ENCODE measurements at regions not wholly inside any gene's neighbourhood (a gene's known extent, or its start where the extent isn't known, plus 50 kb on each side); places are given as distances from the start of the nearest gene placed in this dataset.

GRCh38 chr13:73372666-73373627, 314.1 kb downstream of the KLF5 start:
- WGBS, result 85% methylated on average over 5 of the region's 5 CpGs
- no peak for DNase-seq (ENCODE audit: extremely low spot score)
- TF ChIP-seq POLR2AphosphoS5 (IDR thresholded peaks at IDR 0.05), result no peak
- no peak for TF ChIP-seq POLR2A (IDR thresholded peaks at IDR 0.05; ENCODE audit: low read depth)
- TF ChIP-seq EP300 (IDR thresholded peaks at IDR 0.05), result no peak
- TF ChIP-seq CTCF (IDR thresholded peaks at IDR 0.05), result no peak
- Histone ChIP-seq H3K9me3 (no peaks in the 10 kb centered on the region), H3K36me3 (no peaks in the 10 kb centered on the region), H3K4me3 (no peak overlapping the region), H3K4me1 (no peaks in the 10 kb centered on the region), H3K27ac (replicated peaks in 1 of 4) (no peak overlapping the region), H3K27me3 (no peaks in the 10 kb centered on the region)
- intact Hi-C loops (cut with DNase I), result no loop called here

GRCh38 chr13:73370066-73370465, 311.3 kb downstream of the KLF5 start:
- no peaks in the 10 kb centered on the region for H3K9me3 ChIP-seq
- no peak for DNase-seq (ENCODE audit: extremely low spot score)
- H3K27me3 ChIP-seq, result no peaks in the 10 kb centered on the region
- intact Hi-C loops (cut with DNase I), result no loop called here
- no peak overlapping the region for H3K27ac ChIP-seq (replicated peaks in 1 of 4)
- no peaks in the 10 kb centered on the region for H3K36me3 ChIP-seq
- H3K4me1 ChIP-seq, result no peaks in the 10 kb centered on the region
- WGBS, result 83% methylated on average over 3 of the region's 3 CpGs
- TF ChIP-seq CTCF (IDR thresholded peaks at IDR 0.05) (no peak), POLR2A (IDR thresholded peaks at IDR 0.05; ENCODE audit: low read depth) (no peak), POLR2AphosphoS5 (IDR thresholded peaks at IDR 0.05) (no peak), EP300 (IDR thresholded peaks at IDR 0.05) (no peak)
- no peak overlapping the region for H3K4me3 ChIP-seq

GRCh38 chr13:73369095-73369494, 310.3 kb downstream of the KLF5 start:
- intact Hi-C loops (cut with DNase I), result no loop called here
- Histone ChIP-seq H3K4me1 (no peaks in the 10 kb centered on the region), H3K4me3 (no peak overlapping the region), H3K27me3 (no peaks in the 10 kb centered on the region), H3K9me3 (no peaks in the 10 kb centered on the region), H3K36me3 (no peaks in the 10 kb centered on the region), H3K27ac (replicated peaks in 1 of 4) (no peak overlapping the region)
- no peak for DNase-seq (ENCODE audit: extremely low spot score)
- 71% methylated on average over 2 of the region's 2 CpGs for WGBS
- TF ChIP-seq POLR2AphosphoS5 (IDR thresholded peaks at IDR 0.05) (no peak), POLR2A (IDR thresholded peaks at IDR 0.05; ENCODE audit: low read depth) (no peak), CTCF (IDR thresholded peaks at IDR 0.05) (no peak), EP300 (IDR thresholded peaks at IDR 0.05) (no peak)

- no peaks in the 10 kb centered on the region for H3K4me1 ChIP-seq
- WGBS, result 83% methylated on average over 5 of the region's 5 CpGs
- H3K4me3 ChIP-seq, result no peak overlapping the region
- TF ChIP-seq POLR2AphosphoS5 (IDR thresholded peaks at IDR 0.05), result no peak
- TF ChIP-seq CTCF (IDR thresholded peaks at IDR 0.05), result no peak
- no peak for TF ChIP-seq EP300 (IDR thresholded peaks at IDR 0.05)
- no peak for TF ChIP-seq POLR2A (IDR thresholded peaks at IDR 0.05; ENCODE audit: low read depth)
- no peaks in the 10 kb centered on the region for H3K27me3 ChIP-seq
- H3K9me3 ChIP-seq, result no peaks in the 10 kb centered on the region
- intact Hi-C loops (cut with DNase I), result no loop called here
- no peak overlapping the region for H3K27ac ChIP-seq (replicated peaks in 1 of 4)
- DNase-seq (ENCODE audit: extremely low spot score), result no peak
- H3K36me3 ChIP-seq, result no peaks in the 10 kb centered on the region
Measured at GRCh38 chr13:73368608-73369007, 309.8 kb downstream of the KLF5 start.

All from esophagus muscularis mucosa (tissue), 4 donors.